SKM-1 treated with dmso at 0.1 percent for 144 hours (cell line): ENCODE measurements at regions not wholly inside any gene's neighbourhood (a gene's known extent, or its start where the extent isn't known, plus 50 kb on each side); places are given as distances from the start of the nearest gene placed in this dataset.

Source experiments
- DNase-seq: peaks from one replicate; lab custom pipeline; 2025; ENCODE audit not compliant: unreplicated experiment; lab: John Stamatoyannopoulos, UW

GRCh38 chr15:66615846-66616245 is 50.0 kb upstream of the LCTL start:
- no peak for DNase-seq

- peak; percentile 80 for DNase-seq
Measured at GRCh38 chr15:66617137-66618090, 51.6 kb upstream of the LCTL start.

- DNase-seq: peak; percentile 71
Measured at GRCh38 chr15:66619152-66619903, 53.5 kb upstream of the LCTL start.

GRCh38 chr15:66620341-66620740 is 54.5 kb upstream of the LCTL start:
- no peak for DNase-seq

GRCh38 chr15:66620744-66621344 is 55.0 kb upstream of the LCTL start:
- DNase-seq: no peak

- DNase-seq: no peak
Measured at GRCh38 chr15:66621491-66622467, 56.0 kb upstream of the LCTL start.

GRCh38 chr15:66622591-66623022 is 56.8 kb upstream of the LCTL start:
- no peak for DNase-seq

- no peak for DNase-seq
Measured at GRCh38 chr15:66623801-66624453, 58.1 kb upstream of the LCTL start.

GRCh38 chr15:66625531-66625930 is 59.7 kb upstream of the LCTL start:
- no peak for DNase-seq

GRCh38 chr15:66625974-66626373 is 60.2 kb upstream of the LCTL start:
- DNase-seq: no peak

GRCh38 chr15:66628976-66629723 is 63.4 kb upstream of the LCTL start:
- no peak for DNase-seq

GRCh38 chr15:66629817-66630576 is 64.2 kb upstream of the LCTL start:
- no peak for DNase-seq

- peak; percentile 52 for DNase-seq
Measured at GRCh38 chr15:66630801-66631351, 65.1 kb upstream of the LCTL start.

GRCh38 chr15:66631616-66632263 is 65.9 kb upstream of the LCTL start:
- no peak for DNase-seq

GRCh38 chr15:66633041-66633937 is 67.5 kb upstream of the LCTL start:
- DNase-seq: no peak

GRCh38 chr15:66633938-66634250 is 68.1 kb upstream of the LCTL start:
- no peak for DNase-seq

- DNase-seq: no peak
Measured at GRCh38 chr15:66634540-66634939, 67.5 kb upstream of the SMAD6 start.
